SJCRH30 (cell line): ENCODE measurements at regions not wholly inside any gene's neighbourhood (a gene's known extent, or its start where the extent isn't known, plus 50 kb on each side); places are given as distances from the start of the nearest gene placed in this dataset.

Experiments
- DNase-seq, 2 experiments: peaks; one replicate each; pipeline ENCODE4 v3.0.0-alpha.2; 2015 to 2020
- H3K27ac ChIP-seq: fragments of 250-450 bp; sonication (Bioruptor Pico); 2 replicates; pipeline ENCODE4 v1.5.1; 2020; ENCODE audit warnings: mild to moderate bottlenecking, moderate library complexity
- H3K27me3 ChIP-seq: fragments of 250-450 bp; sonication (Bioruptor Pico); 2 replicates; pipeline ENCODE4 v1.5.1; 2020; ENCODE audit warnings: mild to moderate bottlenecking, moderate library complexity
- H3K36me3 ChIP-seq: fragments of 250-450 bp; sonication (Bioruptor Pico); 2 replicates; pipeline ENCODE4 v1.5.1; 2020; ENCODE audit warnings: mild to moderate bottlenecking, moderate library complexity
- H3K4me1 ChIP-seq: fragments of 250-450 bp; sonication (Bioruptor Pico); 2 replicates; pipeline ENCODE4 v1.5.1; 2020; ENCODE audit warnings: mild to moderate bottlenecking, moderate library complexity
- H3K4me3 ChIP-seq: fragments of 250-450 bp; sonication (Bioruptor Pico); 2 replicates; pipeline ENCODE4 v1.5.1; 2020; ENCODE audit warnings: mild to moderate bottlenecking, moderate library complexity
- H3K9me3 ChIP-seq: fragments of 250-450 bp; sonication (Bioruptor Pico); replicated peaks from 2 replicates; pipeline ENCODE4 v1.5.1; 2020; ENCODE audit warnings: mild to moderate bottlenecking, moderate library complexity

GRCh38 chr5:30768056-30768690, 425.3 kb upstream of the CDH6 start:
- H3K4me3 ChIP-seq: no peak overlapping the region
- H3K27ac ChIP-seq: no peak overlapping the region
- no peaks in the 10 kb centered on the region for H3K4me1 ChIP-seq
- no peaks in the 10 kb centered on the region for H3K27me3 ChIP-seq
- no peaks in the 10 kb centered on the region for H3K9me3 ChIP-seq
- H3K36me3 ChIP-seq: no peaks in the 10 kb centered on the region
- DNase-seq: no peak

- H3K4me3 ChIP-seq: no peak overlapping the region
- H3K27me3 ChIP-seq: no peaks in the 10 kb centered on the region
- no peak for DNase-seq
- H3K9me3 ChIP-seq: no peaks in the 10 kb centered on the region
- H3K36me3 ChIP-seq: no peaks in the 10 kb centered on the region
- H3K4me1 ChIP-seq: no peaks in the 10 kb centered on the region
- no peak overlapping the region for H3K27ac ChIP-seq
These were observed 427.8 kb upstream of the CDH6 start for GRCh38 chr5:30765706-30766105.

DNA sequence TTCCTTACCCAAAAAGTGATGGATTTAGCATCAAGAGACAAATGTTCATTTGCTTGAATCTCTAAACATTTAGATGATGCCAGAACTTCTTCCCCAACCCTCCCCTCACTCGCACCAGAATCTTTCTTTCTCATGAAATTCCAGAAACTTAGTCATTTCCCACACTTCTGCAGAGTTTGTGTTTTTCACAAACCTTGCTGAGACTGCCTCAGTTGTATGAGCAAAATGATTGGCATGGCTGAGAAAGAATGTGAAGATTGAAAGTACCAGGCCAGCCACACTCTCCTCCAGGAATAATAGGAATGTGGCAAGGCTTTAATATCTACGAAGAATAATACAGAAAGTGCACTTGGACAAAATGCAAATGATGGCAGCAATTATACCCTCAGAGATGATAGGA, 428.3 kb upstream of the CDH6 start:
- no peak for DNase-seq
- no peak overlapping the region for H3K27ac ChIP-seq
- H3K27me3 ChIP-seq: no peaks in the 10 kb centered on the region
- no peaks in the 10 kb centered on the region for H3K36me3 ChIP-seq
- no peaks in the 10 kb centered on the region for H3K9me3 ChIP-seq
- H3K4me3 ChIP-seq: no peak overlapping the region
- no peaks in the 10 kb centered on the region for H3K4me1 ChIP-seq

DNA sequence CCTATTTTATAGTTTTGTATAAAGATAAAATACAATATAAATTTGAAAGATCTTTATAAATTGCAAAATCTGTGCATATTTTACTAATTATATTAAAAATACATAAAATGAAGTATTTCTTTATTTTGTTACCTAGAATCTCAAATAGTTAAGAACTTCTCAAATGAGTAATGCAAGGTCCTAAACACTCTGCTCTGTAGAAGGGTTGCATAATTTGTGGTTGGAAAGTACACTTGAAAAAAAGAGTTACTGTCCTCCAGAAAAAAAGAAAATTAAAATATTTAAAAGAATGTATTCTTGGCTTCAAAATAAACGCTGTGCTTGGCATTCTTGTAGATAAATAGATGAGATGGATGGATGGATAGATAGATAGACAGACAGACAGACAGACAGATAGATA, 428.8 kb upstream of the CDH6 start:
- Histone ChIP-seq H3K4me1 (no peaks in the 10 kb centered on the region), H3K27me3 (no peaks in the 10 kb centered on the region)

DNA sequence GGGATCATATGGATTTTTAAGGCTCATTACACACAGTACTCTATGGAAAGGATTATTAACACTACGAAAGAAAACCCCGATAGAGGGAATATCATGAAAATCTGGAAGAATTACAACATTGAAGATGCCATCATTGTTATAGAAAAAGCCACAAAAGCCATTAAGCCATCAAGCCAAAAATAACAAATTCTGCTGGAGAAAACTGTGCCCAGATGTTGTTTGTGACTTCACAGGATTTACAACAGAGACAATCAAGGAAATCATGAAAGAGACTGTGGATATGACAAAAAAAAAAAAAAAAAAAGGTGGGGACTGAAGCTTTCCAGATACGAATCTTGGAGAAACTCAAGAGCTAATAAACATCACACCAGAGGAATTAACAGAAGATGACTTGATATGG, 433.8 kb upstream of the CDH6 start:
- DNase-seq: no peak
- H3K4me1 ChIP-seq: no peaks in the 10 kb centered on the region
- H3K36me3 ChIP-seq: no peaks in the 10 kb centered on the region
- H3K4me3 ChIP-seq: no peak overlapping the region
- no peaks in the 10 kb centered on the region for H3K27me3 ChIP-seq
- no peaks in the 10 kb centered on the region for H3K9me3 ChIP-seq
- H3K27ac ChIP-seq: no peak overlapping the region

More for the DNA sequence above, 428.8 kb upstream of the CDH6 start:
- Histone ChIP-seq H3K27ac (no peak overlapping the region), H3K4me3 (no peak overlapping the region), H3K36me3 (no peaks in the 10 kb centered on the region), H3K9me3 (no peaks in the 10 kb centered on the region)
- DNase-seq: no peak

DNA sequence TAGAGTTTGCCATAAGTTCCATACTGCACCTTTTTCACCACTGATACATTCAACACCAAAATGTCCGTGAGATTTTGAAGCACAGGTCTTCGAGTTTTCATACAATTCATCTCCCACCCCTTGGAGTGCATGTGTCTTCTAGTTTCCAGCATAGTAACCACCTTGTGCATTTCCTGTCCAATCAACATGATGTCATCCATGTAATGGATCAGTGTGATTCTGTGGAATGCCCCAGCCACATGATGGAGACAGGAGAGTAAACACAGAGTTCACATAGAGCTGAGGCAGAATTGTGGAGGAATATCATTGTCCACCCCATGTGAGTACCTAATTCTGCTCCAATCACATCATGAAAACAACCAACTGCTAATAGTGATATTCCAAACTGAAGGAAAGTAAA, 441.5 kb upstream of the CDH6 start:
- no peaks in the 10 kb centered on the region for H3K27me3 ChIP-seq
- no peak for DNase-seq
- H3K27ac ChIP-seq: no peak overlapping the region
- H3K9me3 ChIP-seq: no peaks in the 10 kb centered on the region
- H3K36me3 ChIP-seq: no peaks in the 10 kb centered on the region
- no peak overlapping the region for H3K4me3 ChIP-seq
- no peaks in the 10 kb centered on the region for H3K4me1 ChIP-seq

DNA sequence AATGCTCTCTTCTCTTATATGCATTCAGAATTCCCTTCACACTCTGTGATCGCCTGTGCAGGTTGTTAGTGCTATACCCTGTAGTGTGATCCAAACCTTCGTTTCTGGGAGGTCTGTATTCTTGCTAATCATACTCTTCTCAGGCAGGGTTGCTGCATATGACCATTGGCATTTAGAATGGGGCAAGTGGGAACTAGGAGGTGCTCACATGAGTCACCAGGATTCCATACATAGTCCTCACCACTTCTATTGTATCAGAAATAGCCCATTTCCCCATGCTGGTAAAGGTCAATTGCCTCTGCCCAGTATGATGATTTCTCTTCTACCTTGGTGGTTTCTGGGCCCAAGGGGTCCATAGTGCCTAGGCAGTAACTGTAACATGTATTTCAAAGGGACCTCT, 443.5 kb upstream of the CDH6 start:
- Histone ChIP-seq H3K9me3 (no peaks in the 10 kb centered on the region), H3K36me3 (no peaks in the 10 kb centered on the region), H3K4me1 (no peaks in the 10 kb centered on the region), H3K27me3 (no peaks in the 10 kb centered on the region), H3K4me3 (no peak overlapping the region), H3K27ac (no peak overlapping the region)
- no peak for DNase-seq

DNA sequence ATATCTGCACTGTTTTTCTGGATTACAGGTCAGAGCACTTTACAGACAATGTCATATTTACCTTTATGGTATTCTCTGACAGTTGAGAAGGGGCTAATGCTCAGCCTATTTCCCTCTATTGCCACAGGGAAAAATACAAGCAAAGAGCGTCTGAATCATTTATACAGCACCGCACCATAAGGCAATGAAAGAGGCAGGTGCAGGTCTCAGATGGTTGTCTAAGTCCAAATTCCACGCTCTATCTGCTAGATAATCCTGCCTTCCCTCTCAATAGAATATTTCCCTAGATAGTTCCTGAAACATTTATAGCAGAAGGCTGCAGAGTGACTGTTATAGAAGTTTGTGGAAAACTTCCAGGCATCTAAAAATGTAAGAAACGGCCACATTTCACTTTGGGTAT, 446.1 kb upstream of the CDH6 start:
- H3K27me3 ChIP-seq: no peaks in the 10 kb centered on the region
- H3K4me1 ChIP-seq: no peaks in the 10 kb centered on the region
- no peak for DNase-seq
- no peak overlapping the region for H3K27ac ChIP-seq
- no peaks in the 10 kb centered on the region for H3K9me3 ChIP-seq
- H3K36me3 ChIP-seq: no peaks in the 10 kb centered on the region
- no peak overlapping the region for H3K4me3 ChIP-seq

GRCh38 chr5:30736669-30737068, 456.8 kb upstream of the CDH6 start:
- Histone ChIP-seq H3K27me3 (no peaks in the 10 kb centered on the region), H3K36me3 (no peaks in the 10 kb centered on the region), H3K27ac (no peak overlapping the region), H3K4me1 (no peaks in the 10 kb centered on the region), H3K9me3 (no peaks in the 10 kb centered on the region), H3K4me3 (no peak overlapping the region)
- no peak for DNase-seq

- no peak overlapping the region for H3K27ac ChIP-seq
- no peak overlapping the region for H3K4me3 ChIP-seq
- DNase-seq: no peak
- no peaks in the 10 kb centered on the region for H3K9me3 ChIP-seq
- H3K27me3 ChIP-seq: no peaks in the 10 kb centered on the region
- no peaks in the 10 kb centered on the region for H3K4me1 ChIP-seq
- no peaks in the 10 kb centered on the region for H3K36me3 ChIP-seq
These were observed 459.4 kb upstream of the CDH6 start for GRCh38 chr5:30734118-30734517.

DNA sequence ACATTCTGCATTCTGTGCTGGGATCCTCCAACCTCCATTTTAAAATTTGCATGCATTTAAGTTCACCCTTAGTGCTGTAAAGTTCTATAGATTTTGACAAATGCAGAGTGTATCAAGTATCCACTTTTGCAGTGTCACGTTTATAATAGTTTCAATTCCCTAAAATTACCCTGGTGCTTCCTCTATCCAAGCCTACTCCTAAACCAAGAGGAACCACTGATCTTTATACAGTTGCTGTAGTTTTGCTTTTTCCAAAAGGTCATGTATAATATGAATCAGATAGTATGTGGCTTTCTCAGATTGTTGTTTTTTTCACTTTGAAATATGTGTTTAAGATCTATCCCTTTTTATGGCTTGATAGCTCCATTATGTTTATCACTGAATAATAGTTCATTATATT, 468.4 kb upstream of the CDH6 start:
- DNase-seq: no peak
- Histone ChIP-seq H3K4me1 (no peaks in the 10 kb centered on the region), H3K4me3 (no peak overlapping the region), H3K36me3 (no peaks in the 10 kb centered on the region), H3K27ac (no peak overlapping the region), H3K9me3 (no peaks in the 10 kb centered on the region), H3K27me3 (no peaks in the 10 kb centered on the region)

DNA sequence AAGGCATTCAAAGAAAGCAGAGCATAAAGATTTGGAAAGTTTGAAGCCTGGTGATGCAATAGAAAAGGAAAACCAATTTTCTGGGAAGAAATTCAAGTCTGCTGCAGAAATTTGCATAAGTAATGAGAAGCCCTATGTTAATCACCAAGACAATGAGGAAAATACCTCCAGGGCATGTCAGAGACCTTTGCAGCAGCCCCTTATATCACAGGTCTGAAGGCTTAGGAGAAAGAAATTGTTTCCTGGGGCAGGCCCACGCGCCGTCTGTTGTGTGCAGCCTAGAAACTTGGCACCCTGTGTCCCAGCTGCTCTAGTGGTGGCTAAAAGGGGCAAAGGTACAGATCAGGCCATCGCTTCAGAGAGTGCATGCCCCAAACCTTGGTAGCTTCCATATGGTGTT, 495.3 kb upstream of the CDH6 start:
- H3K27me3 ChIP-seq: no peaks in the 10 kb centered on the region
- DNase-seq: no peak
- no peaks in the 10 kb centered on the region for H3K4me1 ChIP-seq
- no peak overlapping the region for H3K4me3 ChIP-seq
- H3K36me3 ChIP-seq: no peaks in the 10 kb centered on the region
- H3K27ac ChIP-seq: no peak overlapping the region
- H3K9me3 ChIP-seq: no peaks in the 10 kb centered on the region

DNA sequence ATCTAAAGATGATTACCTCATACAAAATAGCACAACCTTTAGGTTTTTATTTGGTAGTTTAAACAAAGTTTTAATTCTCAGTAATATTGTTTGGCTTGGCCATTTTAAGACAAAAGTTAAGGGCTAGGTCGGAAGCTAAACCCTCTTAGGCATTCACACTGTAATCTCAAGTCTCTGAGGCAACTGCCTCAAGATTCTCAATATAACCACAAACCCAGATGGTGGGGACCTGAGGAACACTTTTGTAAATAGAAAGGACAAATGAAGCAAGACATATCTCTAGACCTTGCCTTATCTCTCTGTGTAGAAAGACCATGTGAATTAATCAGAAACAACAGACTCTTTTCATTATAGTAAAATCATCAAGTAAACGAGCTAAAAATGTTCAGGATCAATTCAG, 500.2 kb upstream of the CDH6 start:
- Histone ChIP-seq H3K27me3 (no peaks in the 10 kb centered on the region), H3K27ac (no peak overlapping the region), H3K4me3 (no peak overlapping the region), H3K4me1 (no peaks in the 10 kb centered on the region), H3K9me3 (no peaks in the 10 kb centered on the region), H3K36me3 (no peaks in the 10 kb centered on the region)
- no peak for DNase-seq

- Histone ChIP-seq H3K36me3 (no peaks in the 10 kb centered on the region), H3K9me3 (no peaks in the 10 kb centered on the region)
These were observed 502.6 kb upstream of the CDH6 start for GRCh38 chr5:30690931-30691330.

GRCh38 chr5:30687461-30687860, 506.0 kb upstream of the CDH6 start:
- no peak for DNase-seq
- no peaks in the 10 kb centered on the region for H3K4me1 ChIP-seq
- H3K4me3 ChIP-seq: no peak overlapping the region
- no peak overlapping the region for H3K27ac ChIP-seq
- no peaks in the 10 kb centered on the region for H3K36me3 ChIP-seq
- no peaks in the 10 kb centered on the region for H3K9me3 ChIP-seq
- H3K27me3 ChIP-seq: no peaks in the 10 kb centered on the region

More at GRCh38 chr5:30690931-30691330, 502.6 kb upstream of the CDH6 start:
- Histone ChIP-seq H3K4me1 (no peaks in the 10 kb centered on the region), H3K27me3 (no peaks in the 10 kb centered on the region), H3K27ac (no peak overlapping the region), H3K4me3 (no peak overlapping the region)
- DNase-seq: no peak

GRCh38 chr5:30686530-30686929, 507.0 kb upstream of the CDH6 start:
- Histone ChIP-seq H3K4me1 (no peaks in the 10 kb centered on the region), H3K9me3 (no peaks in the 10 kb centered on the region), H3K4me3 (no peak overlapping the region), H3K27ac (no peak overlapping the region), H3K27me3 (no peaks in the 10 kb centered on the region), H3K36me3 (no peaks in the 10 kb centered on the region)
- DNase-seq: no peak
